Fibroblast of skin of right biceps (primary cell): ENCODE measurements at regions not wholly inside any gene's neighbourhood (a gene's known extent, or its start where the extent isn't known, plus 50 kb on each side); places are given as distances from the start of the nearest gene placed in this dataset.
A peak's percentile ranks its signal among the peaks of the same experiment; 100 is the strongest.
"Not testable (repeated sequence)": the region's sequence is repeated elsewhere in the genome, so short reads cannot be mapped to it uniquely, and the experiment has no call there.

ENCODE experiments used
- DNase-seq: peaks from one replicate; pipeline ENCODE4 v3.0.0-alpha.2; 2013

GRCh38 chr1:81738875-81739274, 61.9 kb upstream of the ADGRL2 start:
- DNase-seq = no peak

GRCh38 chr1:81733480-81733879, 67.3 kb upstream of the ADGRL2 start:
- no peak for DNase-seq

- DNase-seq = peak; percentile 9
Observed at GRCh38 chr1:81731989-81732388, 68.7 kb upstream of the ADGRL2 start.

DNA sequence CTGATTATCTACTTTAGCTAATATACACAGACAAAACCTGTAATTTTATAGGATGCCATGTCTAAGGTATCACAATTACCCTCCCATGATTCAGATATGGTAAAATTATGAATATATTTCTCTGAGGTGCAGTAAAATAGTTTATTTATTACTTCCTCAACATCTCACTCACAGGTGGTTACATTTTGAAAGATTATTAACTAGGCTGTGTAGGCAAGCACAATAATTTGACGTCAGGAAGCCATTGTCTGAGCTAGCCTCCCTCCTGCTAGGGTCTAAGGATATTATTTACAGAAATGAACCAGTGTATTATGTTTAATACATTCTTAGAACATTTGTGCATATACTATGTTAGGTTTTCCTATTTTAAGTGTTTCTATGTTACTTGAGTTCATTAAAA, 69.9 kb upstream of the ADGRL2 start:
- DNase-seq = no peak

GRCh38 chr1:81730299-81730698, 70.4 kb upstream of the ADGRL2 start:
- not testable (repeated sequence) for DNase-seq

- DNase-seq = no peak
Observed at GRCh38 chr1:81729818-81730217, 70.9 kb upstream of the ADGRL2 start.

DNA sequence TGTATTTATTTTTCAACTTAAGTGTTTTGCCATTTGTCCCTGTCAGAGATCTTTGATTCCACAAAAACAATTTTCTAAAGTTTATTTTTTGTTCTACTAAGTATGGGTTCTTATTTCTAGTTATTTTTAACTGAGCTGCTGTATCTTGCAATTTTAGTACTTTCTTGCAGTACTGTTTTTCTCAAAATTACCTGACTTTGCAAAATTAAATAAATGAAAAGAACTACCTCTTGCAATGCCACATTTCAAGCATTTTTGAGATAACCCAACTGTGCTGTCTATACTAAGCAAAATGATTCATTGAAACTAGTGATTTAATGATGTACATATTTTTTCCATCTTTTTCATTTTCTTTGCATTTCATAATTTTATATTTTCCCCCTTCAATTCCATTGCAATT, 71.5 kb upstream of the ADGRL2 start:
- DNase-seq = no peak

GRCh38 chr1:81725823-81726222, 74.9 kb upstream of the ADGRL2 start:
- no peak for DNase-seq

- DNase-seq = peak; percentile 53
Observed at GRCh38 chr1:81722631-81723328, 78.0 kb upstream of the ADGRL2 start.

GRCh38 chr1:81720256-81720655, 80.5 kb upstream of the ADGRL2 start:
- not testable (repeated sequence) for DNase-seq

DNA sequence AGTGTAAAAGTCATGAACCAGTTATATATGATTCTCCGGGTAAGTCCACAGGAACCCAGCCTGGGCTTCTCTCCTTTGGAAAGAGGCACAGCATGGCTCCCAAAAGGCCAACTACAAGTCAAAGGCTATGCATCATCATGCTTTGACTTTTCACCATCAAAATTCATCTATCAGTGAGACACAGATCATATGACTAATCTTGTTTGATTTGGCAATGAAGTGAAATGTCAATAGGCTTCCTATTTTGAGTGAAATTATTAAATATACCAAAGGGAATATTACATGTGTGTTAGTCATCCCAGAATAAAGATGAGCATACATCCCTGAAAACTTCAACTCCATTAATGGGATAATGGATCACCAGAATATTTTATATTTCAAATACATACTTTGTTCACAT, 83.5 kb upstream of the ADGRL2 start:
- peak; percentile 83 for DNase-seq

- DNase-seq = no peak
Observed at GRCh38 chr1:81715391-81715790, 85.3 kb upstream of the ADGRL2 start.

GRCh38 chr1:81714636-81715035, 86.1 kb upstream of the ADGRL2 start:
- no peak for DNase-seq

DNA sequence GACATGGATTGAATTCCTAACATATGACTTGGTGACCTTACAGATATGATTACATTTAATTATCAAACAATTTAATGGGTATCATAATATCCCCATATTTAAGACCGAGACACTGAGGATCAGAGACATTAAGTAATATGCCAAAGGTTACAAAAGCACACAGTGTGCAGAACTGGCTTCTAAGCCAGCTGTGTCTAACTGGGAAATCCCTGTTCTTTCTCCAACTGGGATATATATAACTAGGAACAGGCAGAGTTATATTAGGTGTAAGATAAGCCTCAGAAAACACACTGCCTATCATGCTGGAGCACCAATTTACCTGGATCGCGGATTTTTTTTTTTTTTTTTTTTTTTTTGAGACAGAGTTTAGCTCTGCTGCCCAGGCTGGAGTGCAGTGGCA, 88.3 kb upstream of the ADGRL2 start:
- DNase-seq = no peak

GRCh38 chr1:81710857-81711256, 89.9 kb upstream of the ADGRL2 start:
- no peak for DNase-seq

DNA sequence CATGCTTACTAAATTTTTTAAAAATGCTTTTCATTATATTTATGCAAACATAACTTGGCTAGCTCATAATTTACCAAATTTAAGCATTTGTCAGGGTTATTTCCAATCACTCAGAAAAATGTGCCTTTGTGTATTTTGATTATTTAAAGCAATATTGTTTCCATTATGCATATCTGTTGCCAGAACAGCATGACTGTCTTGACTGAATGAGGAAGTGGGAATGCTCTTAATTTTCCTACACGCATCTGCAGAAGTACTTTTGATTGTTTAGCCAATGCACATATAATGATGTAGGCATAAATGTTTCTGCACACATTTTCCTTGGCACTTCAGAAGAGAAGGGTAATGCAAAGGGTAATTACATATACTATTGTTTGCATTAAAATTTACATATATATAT, 92.5 kb upstream of the ADGRL2 start:
- DNase-seq = no peak

GRCh38 chr1:81706650-81707435, 93.9 kb upstream of the ADGRL2 start:
- DNase-seq = peak; percentile 91

- peak; percentile 80 for DNase-seq
Observed at GRCh38 chr1:81703756-81704463, 96.8 kb upstream of the ADGRL2 start.

GRCh38 chr1:81703391-81703755, 97.4 kb upstream of the ADGRL2 start:
- peak; percentile 78 for DNase-seq

GRCh38 chr1:81702903-81703302, 97.8 kb upstream of the ADGRL2 start:
- peak; percentile 96 for DNase-seq

GRCh38 chr1:81702079-81702715, 98.5 kb upstream of the ADGRL2 start:
- no peak for DNase-seq

DNA sequence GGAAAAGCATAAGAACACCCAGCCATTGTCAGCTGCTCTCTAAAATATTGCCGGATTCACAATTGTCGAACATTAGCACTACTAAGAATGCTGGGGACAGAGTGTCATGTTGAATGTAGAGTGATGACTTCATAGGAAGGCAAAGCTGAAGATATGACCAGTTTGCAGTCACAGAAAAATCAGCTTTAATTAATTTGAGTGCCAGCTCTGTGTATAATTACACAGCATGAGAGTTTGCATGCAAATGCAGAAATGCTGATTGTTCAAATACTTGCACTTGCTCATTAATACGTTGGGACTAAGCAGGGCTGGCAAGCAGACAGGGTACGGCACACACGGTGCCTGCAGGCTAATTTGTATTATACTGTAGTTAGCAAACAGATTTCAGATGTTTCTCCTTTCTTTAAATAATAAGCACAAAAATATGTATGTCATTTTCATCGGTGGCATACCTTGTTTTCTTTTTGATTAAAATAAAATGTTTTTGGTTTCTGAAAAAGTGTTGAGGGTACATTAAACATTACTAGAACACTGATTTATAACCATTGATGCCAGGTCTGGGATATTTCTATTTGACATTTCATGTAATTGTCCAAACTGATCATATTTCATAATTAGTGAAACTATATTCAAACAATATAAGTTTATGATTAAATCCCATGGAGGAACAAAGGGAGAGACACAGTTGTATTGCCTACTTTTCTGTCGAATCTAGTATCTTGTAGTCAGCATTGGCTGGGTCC, 99.8 kb upstream of the ADGRL2 start:
- no peak for DNase-seq

DNA sequence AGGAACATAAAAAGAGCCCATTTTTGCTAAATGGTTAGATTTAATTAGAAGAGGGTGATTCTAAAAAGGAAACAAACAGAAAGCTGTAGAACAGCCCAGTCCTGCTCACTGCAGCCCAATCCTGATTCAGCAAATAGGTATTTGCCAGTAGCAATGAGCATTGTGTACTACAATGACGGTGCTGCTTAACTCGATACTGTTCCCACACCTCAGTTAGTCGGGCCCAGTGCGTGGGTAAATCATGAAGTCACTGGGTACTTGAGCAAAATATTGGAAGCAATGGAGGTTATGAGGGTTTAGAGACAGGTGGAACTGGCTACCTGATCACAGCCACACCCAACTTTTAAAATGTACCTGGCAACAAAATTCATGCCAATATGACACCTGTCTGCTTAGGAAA, 101.5 kb upstream of the ADGRL2 start:
- peak; percentile 72 for DNase-seq
